ENCODE measurements at regions not wholly inside any gene's neighbourhood (a gene's known extent, or its start where the extent isn't known, plus 50 kb on each side); places are given as distances from the start of the nearest gene placed in this dataset.

DNA sequence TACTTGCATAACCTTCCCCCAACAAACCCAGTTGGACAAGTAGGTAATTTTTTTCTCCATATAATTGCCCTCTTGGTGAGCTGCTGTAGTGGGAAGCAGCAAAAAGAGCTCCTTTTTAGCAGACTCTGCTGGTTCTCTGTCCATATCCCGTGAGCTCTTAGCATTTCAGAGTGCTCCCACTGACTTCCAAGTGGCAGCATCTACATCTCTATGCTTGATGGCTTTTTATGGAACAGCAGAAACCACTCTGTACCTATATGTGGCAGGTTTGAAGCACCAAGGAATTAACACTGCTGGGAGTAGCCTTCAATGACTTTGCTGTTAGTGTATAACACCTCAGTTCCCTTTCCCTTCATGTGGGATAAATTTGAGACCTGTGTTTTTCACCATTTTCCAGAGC is 168.4 kb upstream of the NHS start:
- DNase-seq (ENCODE audit: low read depth), result no peak

DNA sequence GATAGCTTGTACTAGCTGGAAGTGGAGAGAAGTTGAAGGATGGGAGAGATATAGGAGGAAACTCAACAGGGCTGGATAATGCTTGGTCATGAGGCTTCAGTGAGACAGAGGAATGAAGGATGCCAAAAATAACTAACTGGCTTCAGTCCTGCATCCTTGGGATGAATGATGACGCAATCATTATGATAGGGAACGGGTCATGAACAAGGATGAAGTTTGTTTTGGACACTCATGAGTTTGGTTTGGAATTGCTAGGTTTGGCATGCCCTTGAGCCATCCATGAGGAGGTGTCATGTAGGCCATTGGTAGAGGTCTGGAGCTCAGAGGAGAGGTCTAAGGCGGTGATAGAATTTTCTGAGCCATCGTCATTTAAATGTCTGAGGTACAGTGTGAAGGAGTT is 160.0 kb upstream of the NHS start:
- no peak for DNase-seq (ENCODE audit: low read depth)

DNA sequence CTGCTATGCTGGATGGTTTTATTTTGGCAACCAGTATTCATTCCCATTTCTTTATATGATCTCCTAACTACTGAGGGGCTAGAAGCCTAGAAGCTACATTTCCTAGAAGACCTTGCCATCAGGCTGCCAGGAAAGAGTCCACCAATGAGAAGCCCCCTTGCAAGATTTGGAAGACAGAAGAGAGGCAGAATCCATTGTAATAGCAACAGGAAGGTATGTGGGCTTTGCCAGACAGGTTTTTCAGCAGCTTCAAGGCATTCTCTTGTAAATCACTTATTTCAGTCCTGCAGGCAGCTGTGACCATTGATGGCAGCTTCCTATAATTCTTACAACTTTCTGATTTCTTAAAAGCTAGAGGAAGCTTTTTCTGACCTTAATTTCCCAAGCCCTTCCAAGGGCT is 148.3 kb upstream of the NHS start:
- no peak for DNase-seq (ENCODE audit: low read depth)

DNA sequence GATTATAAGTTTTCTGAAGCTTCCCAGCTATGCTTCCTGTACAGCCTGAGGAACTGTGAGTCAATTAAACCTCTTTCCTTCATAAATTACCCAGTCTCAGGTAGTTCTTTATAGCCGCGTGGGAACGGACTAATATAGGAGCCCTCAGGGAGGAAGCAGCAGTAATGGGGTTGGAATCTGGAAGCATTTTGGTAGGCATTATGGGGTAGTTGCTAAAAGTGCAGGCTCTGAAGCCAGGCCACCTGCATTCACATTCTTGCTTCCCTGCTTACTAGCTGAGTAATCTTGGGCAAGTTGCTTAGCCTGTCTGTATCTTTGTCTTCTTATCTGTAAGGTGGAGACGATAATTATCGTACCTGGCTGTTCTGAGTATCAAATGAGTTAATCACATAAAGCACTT is 137.9 kb upstream of the NHS start:
- DNase-seq (ENCODE audit: low read depth), result no peak

DNA sequence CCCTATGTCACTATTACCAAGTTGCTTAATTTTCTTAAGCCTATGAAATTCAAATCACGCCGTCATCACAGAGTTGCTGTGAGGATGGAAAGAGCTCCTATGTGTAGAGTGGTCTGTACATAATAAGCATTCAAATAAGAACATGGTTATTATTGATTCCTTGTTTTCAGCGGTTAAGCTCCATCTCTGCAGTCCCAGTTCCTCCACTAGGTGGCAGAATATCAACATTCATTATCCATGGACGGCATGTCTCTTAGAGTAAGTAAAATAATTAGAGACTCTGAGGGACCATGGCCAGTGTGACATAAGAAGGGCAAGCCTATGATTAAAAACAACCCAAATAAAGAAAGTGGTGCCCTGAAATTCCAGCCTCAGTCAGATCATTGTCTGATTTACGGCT is 132.5 kb upstream of the NHS start:
- peak; percentile 12 for DNase-seq (ENCODE audit: low read depth)

DNA sequence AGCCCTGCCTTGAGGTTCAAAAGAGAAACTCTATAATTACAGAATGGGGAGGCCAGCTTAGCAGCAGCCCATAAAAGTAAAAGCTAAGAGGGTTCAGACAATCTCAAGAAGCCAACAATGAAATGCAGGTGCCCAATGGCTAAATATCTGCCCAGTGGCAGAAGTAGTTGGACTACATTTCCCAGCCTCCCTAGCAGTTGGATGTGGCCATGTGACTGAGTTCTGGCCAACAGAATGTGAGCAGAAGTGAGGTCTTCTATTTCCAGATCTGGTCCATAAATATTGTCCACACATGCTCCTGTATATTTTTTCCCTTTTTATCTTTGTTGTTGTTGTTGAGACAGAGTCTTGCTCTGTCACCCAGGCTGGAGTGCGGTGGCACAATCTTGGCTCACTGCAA is 127.9 kb upstream of the NHS start:
- DNase-seq (ENCODE audit: low read depth), result peak; percentile 1

DNA sequence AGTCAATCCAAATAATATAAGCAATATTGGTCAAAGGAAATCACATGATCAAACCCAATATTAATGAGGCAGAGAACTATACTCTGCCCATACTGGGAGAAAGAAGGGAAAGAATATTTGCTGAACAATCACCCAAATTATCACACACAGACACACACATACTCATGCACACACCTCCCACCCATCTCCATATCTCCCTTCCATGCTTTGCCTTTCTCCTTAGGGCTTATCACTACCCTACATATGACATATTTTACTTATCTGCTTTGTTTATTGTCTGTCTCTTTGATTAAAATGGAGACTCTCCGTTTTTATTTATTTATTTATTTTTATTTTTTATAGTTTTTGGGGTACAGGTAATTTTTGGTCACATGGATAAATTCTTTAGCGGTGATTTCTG is 112.9 kb upstream of the NHS start:
- DNase-seq (ENCODE audit: low read depth), result no peak

DNA sequence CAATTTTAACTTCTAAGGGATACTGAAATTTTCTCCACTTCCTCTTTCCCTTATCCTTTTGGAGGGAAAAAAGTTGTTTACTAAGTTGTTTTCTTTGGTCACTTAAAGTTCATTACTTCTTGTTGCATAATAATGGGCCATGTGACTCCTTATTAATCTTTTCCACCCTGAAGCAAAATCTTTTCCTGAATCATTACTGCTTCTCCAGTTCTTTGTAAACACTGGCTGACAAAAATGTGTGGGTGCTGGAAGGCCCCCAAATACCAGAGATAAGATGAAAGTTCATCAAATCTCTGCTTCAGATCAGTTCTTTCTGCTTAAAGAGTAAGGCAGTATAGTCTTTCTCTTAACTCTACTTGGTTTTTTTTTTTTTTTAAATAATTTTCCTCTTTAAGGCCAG is 108.9 kb upstream of the NHS start:
- no peak for DNase-seq (ENCODE audit: low read depth)

DNA sequence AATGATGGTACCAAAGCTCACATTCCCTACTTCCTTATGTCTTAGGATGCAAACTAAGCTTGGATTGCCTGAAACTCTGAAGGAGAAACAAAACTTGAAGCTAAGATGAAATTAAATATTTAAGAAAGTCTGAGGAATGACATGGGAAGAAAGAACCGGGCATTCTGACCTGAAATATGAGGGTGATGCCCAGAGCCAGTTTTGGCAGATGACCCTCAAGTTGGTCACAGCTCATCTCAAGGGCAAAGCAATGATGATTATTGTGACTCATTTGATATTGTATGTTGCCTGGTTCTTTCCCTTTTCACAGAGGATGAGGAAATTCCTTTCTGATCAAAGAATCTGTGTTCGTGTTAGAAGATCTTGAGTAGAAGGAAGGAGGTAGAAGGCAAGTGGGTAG is 96.0 kb upstream of the NHS start:
- DNase-seq (ENCODE audit: low read depth), result no peak

DNA sequence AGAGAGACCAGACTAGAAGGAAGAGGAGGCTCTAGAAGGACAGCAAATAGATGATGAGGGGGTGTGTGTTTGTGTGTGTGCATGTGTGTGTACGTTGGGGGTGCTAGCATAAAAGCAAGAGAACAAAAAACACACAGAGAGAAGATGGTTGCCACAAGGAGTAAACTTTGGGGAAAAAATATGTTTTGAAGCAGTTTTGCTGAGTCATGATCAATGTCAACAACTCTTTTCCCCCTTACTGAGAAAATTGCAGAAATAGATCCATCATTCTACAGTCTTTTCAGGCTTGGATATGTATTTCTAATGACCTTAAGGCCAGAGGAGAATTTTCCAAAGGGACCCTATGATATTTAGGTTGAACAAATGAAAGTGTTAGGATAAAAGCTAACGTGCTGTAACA is 89.0 kb upstream of the NHS start:
- DNase-seq (ENCODE audit: low read depth), result no peak

DNA sequence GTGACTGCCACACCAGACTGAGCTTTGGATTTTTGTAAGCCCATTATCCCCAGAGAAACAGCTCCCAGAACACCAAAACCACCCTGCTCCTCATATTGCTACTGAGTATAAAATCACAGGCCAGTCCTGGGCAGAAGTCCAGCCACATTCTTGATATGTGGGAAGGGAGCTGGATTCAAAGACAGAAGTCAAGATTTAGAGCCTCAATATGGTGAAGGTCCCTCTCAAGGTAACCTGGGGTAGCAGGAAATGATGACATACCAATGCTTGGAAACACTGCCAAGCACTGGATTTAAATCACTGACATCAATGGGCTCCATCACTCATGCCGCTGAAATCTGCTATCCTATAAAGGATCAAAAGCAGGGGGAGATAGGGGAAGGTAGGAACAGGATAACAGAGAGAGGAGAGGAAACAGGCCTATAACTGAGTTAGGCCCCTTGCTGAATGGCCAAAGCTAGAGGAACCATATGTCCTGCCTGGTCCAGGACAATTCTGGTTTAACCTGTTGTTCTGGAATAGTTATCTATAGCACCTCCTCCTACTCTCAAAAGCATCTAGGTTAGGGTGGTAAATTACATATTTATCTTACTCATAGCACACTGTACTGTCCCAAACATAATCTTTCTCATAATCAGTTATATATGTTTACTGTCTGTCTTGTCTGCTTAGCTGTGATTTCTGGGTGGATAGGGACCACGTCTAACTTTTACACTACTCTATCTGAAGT is 83.7 kb upstream of the NHS start:
- DNase-seq (ENCODE audit: low read depth), result no peak

DNA sequence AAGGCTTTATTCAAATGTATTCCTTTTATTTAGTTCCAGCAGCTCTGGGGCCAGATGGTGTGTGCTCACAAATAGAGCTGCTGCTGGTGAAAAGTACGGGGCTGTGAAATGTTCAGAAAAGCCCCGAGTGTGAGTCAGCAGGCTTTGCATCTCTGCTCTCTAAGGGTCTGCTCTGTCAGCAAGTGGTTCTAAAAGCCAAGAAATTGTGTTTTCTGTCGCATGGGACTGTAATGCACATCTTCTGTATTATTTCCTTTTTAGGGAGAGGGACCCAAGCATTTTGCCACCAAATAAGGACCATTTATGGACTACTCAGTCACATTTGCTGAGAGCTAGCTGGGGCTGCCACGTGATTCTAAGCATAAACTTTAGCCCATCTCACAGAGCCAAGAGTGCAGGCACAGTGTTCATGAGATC is 82.9 kb upstream of the NHS start:
- DNase-seq (ENCODE audit: low read depth), result no peak

DNA sequence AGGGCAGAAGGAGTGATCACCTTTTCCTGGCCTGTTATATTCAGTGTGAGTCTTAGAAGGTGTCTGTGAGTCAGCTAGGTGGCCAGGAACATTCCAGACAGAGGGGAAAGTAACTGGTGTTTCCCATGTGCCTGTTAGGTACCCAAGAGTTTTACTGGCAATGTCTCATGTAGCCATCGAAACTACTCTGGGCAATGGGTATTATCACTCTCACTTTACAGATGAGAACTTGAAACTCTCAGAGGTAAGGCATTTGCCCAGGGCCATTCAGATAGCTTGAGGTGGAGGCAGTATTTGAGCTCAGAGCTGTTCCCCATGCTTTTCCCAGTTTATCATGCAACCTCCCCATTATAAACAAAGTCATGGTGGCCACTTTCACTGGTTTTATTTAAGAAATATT is 80.4 kb upstream of the NHS start:
- DNase-seq (ENCODE audit: low read depth), result no peak

DNA sequence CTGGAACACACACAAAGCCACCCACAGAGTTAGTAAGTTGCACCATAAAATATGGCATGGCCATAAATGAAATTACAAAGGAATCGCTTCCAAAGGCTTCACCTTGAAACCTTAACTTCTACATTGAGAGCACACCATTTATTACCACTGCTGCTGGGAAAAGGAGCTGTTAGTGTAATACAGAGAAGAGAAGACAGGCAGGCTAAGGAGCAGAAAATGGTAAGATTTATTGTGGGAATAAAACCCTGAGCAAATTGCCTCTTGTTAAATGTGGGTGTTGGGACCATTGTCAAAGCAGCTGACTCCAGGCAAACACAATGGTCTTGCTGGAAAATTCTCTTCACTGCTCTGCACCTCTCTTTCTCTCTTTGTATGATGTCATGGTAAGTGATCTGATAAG is 79.2 kb upstream of the NHS start:
- no peak for DNase-seq (ENCODE audit: low read depth)

DNA sequence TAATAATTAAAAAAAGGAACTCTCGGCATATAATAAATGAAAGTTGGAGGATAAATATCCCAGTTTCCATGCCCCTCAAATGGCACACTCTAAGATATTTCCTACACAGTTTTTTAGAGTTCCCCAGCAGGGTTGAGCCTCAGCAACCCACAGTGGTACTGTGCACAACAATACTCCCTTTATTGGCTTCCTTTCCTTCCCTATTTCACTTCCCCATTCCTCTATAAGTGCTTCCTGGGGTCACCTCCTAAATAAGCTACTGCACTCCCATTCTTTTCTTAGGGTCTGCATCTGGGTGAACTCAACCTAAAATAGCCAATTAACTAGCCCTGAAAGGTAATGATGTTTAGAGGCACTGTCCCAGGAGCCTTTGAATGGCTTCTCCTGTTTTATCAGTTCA is 76.4 kb upstream of the NHS start:
- DNase-seq (ENCODE audit: low read depth), result no peak

DNA sequence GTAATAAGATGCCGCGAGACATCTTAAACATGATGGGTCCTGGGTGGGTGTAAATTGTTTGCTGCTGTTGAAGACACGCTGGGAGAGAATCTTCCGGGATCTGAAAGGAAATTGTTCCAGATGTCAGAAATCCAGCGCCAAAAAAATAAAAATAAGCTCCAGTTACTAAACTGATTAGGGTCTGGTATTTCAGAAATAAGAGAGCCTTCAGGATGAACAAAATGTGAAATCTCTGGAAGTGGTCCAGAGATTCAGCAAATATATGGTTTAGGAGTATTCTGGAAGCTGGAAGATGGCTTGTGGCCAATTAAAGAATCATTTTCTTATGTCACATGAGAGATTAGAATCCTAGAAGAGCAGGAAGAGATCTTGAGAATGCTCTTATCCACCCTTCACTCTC is 75.8 kb upstream of the NHS start:
- no peak for DNase-seq (ENCODE audit: low read depth)

DNA sequence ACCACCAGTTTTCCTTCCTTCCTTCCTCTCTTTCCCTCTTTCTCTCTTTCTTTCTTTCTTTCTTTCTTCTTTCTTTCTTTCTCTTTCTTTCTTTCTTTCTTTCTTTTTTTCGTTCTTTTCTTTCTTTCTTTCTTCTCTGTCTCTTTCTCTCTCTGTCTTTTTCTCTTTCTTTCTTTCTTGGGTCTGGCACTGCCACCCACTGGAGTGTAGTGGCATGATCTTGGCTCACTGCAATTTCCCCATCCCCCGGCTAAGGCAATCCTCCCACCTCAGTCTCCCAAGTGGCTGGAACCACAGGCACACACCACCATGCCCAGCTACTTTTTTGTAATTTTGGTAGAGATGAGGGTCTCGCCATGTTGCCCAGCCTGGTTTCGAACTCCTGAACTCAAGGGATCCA is 51.6 kb upstream of the NHS start:
- no peak for DNase-seq (ENCODE audit: low read depth)

Data from Daoy (cell line).